RCC 7860 (cell line): ENCODE measurements at regions not wholly inside any gene's neighbourhood (a gene's known extent, or its start where the extent isn't known, plus 50 kb on each side); places are given as distances from the start of the nearest gene placed in this dataset.
"Not testable (repeated sequence)": the region's sequence is repeated elsewhere in the genome, so short reads cannot be mapped to it uniquely, and the experiment has no call there.

Experiments used
- DNase-seq: peaks from one replicate; pipeline ENCODE4 v3.0.0-alpha.2; 2015; ENCODE audit warnings: low spot score
- FAIRE-seq: peaks from 2 replicates; lab custom pipeline; 2012; peaks lifted over from hg19 to GRCh38; lab: Jason Lieb, UNC

- DNase-seq, result no peak
- FAIRE-seq, result no peak
These were observed 438.5 kb upstream of the NUDT12 start for GRCh38 chr5:104001136-104001535.

GRCh38 chr5:103993031-103993430, 430.4 kb upstream of the NUDT12 start:
- FAIRE-seq, result no peak

GRCh38 chr5:103990064-103990463, 427.5 kb upstream of the NUDT12 start:
- DNase-seq (no peak), FAIRE-seq (no peak)

More at GRCh38 chr5:103993031-103993430, 430.4 kb upstream of the NUDT12 start:
- no peak for DNase-seq

GRCh38 chr5:103981592-103981991, 419.0 kb upstream of the NUDT12 start:
- DNase-seq, result no peak
- FAIRE-seq, result no peak

GRCh38 chr5:103973669-103974068, 411.1 kb upstream of the NUDT12 start:
- DNase-seq (no peak), FAIRE-seq (no peak)

- not testable (repeated sequence) for FAIRE-seq, DNase-seq
These were observed 403.7 kb upstream of the NUDT12 start for GRCh38 chr5:103966295-103966694.

- no peak for FAIRE-seq
- no peak for DNase-seq
These were observed 399.4 kb upstream of the NUDT12 start for GRCh38 chr5:103962023-103962422.

- DNase-seq (no peak), FAIRE-seq (no peak)
These were observed 391.2 kb upstream of the NUDT12 start for GRCh38 chr5:103953601-103954382.

- no peak for FAIRE-seq
- no peak for DNase-seq
These were observed 389.2 kb upstream of the NUDT12 start for GRCh38 chr5:103951776-103952175.

- DNase-seq (no peak), FAIRE-seq (no peak)
These were observed 380.6 kb upstream of the NUDT12 start for GRCh38 chr5:103943230-103943629.

GRCh38 chr5:103942587-103943186, 380.1 kb upstream of the NUDT12 start:
- DNase-seq (no peak), FAIRE-seq (no peak)

- FAIRE-seq (no peak), DNase-seq (no peak)
These were observed 379.0 kb upstream of the NUDT12 start for GRCh38 chr5:103941596-103941995.

- FAIRE-seq, result no peak
- DNase-seq, result no peak
These were observed 375.6 kb upstream of the NUDT12 start for GRCh38 chr5:103938146-103938695.

- peak; percentile 62 for DNase-seq
- no peak for FAIRE-seq
These were observed 366.9 kb upstream of the NUDT12 start for GRCh38 chr5:103929338-103930013.

- FAIRE-seq (no peak), DNase-seq (no peak)
These were observed 365.1 kb upstream of the NUDT12 start for GRCh38 chr5:103927739-103928138.

- no peak for DNase-seq
- FAIRE-seq, result no peak
These were observed 361.1 kb upstream of the NUDT12 start for GRCh38 chr5:103923616-103924168.

GRCh38 chr5:103919506-103919905, 356.9 kb upstream of the NUDT12 start:
- FAIRE-seq, result peak; percentile 44
- peak; percentile 25 for DNase-seq

GRCh38 chr5:103918668-103919367, 356.2 kb upstream of the NUDT12 start:
- DNase-seq (peak; percentile 11), FAIRE-seq (no peak)

GRCh38 chr5:103915081-103915480, 352.5 kb upstream of the NUDT12 start:
- DNase-seq (no peak), FAIRE-seq (no peak)

- no peak for FAIRE-seq
These were observed 348.2 kb upstream of the NUDT12 start for GRCh38 chr5:103910786-103911185.

GRCh38 chr5:103910011-103910410, 347.4 kb upstream of the NUDT12 start:
- DNase-seq (no peak), FAIRE-seq (no peak)

More at GRCh38 chr5:103910786-103911185, 348.2 kb upstream of the NUDT12 start:
- DNase-seq, result no peak
